Thoracic aorta (tissue), 2 donors: ENCODE measurements at regions not wholly inside any gene's neighbourhood (a gene's known extent, or its start where the extent isn't known, plus 50 kb on each side); places are given as distances from the start of the nearest gene placed in this dataset.

Experiments
- ATAC-seq: fragments of 150-250 bp; one replicate; pipeline ENCODE4 v1.8.0; 2017; ENCODE audit warnings: low read depth; ENCODE audit not compliant: insufficient number of reproducible peaks, low FRiP score
- DNase-seq: peaks from one replicate; pipeline ENCODE4 v3.0.0-alpha.2; 2020; ENCODE audit warnings: low spot score
- H3K27ac ChIP-seq, 2 donors: fragments of 200-600 bp; sonication (generic); 1 replicate in 1 of 2; 2 replicates in 1 of 2; pipeline ENCODE4 v1.5.1; 2016; ENCODE audit warnings: mild to moderate bottlenecking in 2 of 2, moderate library complexity in 2 of 2
- H3K27me3 ChIP-seq: fragments of 200-600 bp; sonication (generic); replicated peaks from 2 replicates; pipeline ENCODE4 v1.6.0; 2016; ENCODE audit warnings: mild to moderate bottlenecking; ENCODE audit not compliant: insufficient read depth
- H3K36me3 ChIP-seq: fragments of 200-600 bp; sonication (generic); one replicate; pipeline ENCODE4 v1.5.1; 2016
- H3K4me1 ChIP-seq, 2 donors: fragments of 200-600 bp; sonication (generic); 1 replicate in 1 of 2; 2 replicates in 1 of 2; pipeline versions ENCODE4 v1.5.1 to v1.6.0; 2016; ENCODE audit warnings: low read depth in 2 of 2, mild to moderate bottlenecking in 1 of 2; ENCODE audit not compliant: control insufficient read depth in 1 of 2
- H3K4me3 ChIP-seq: fragments of 200-600 bp; sonication (generic); 2 replicates; pipeline ENCODE4 v1.5.1; 2016; ENCODE audit warnings: mild to moderate bottlenecking
- H3K9me3 ChIP-seq: fragments of 200-600 bp; sonication (generic); 2 replicates; pipeline ENCODE4 v1.5.1; 2016
- CTCF ChIP-seq: fragments of 200-600 bp; sonication (generic); IDR thresholded peaks from one replicate; pipeline ENCODE4 v1.5.1; 2019; ENCODE audit warnings: antibody characterized with exemption

- no peak for DNase-seq
Measured at GRCh38 chr17:56648321-56648720, 54.8 kb downstream of the NOG start.

GRCh38 chr17:56648806-56649205, 55.3 kb downstream of the NOG start:
- H3K27ac ChIP-seq, result no peak overlapping the region
- ATAC-seq (no peak), DNase-seq (no peak)
- H3K9me3 ChIP-seq, result no peaks in the 10 kb centered on the region
- no peaks in the 10 kb centered on the region for H3K27me3 ChIP-seq
- H3K36me3 ChIP-seq, result no peaks in the 10 kb centered on the region
- H3K4me3 ChIP-seq, result no peak overlapping the region
- no peak for TF ChIP-seq CTCF
- H3K4me1 ChIP-seq, result no peaks in the 10 kb centered on the region

More at GRCh38 chr17:56648321-56648720, 54.8 kb downstream of the NOG start:
- no peaks in the 10 kb centered on the region for H3K36me3 ChIP-seq
- H3K4me1 ChIP-seq, result no peaks in the 10 kb centered on the region
- TF ChIP-seq CTCF, result no peak
- H3K9me3 ChIP-seq, result no peaks in the 10 kb centered on the region
- H3K27me3 ChIP-seq, result no peaks in the 10 kb centered on the region
- no peak for ATAC-seq
- H3K27ac ChIP-seq, result no peak overlapping the region
- H3K4me3 ChIP-seq, result no peak overlapping the region

- Histone ChIP-seq H3K9me3 (peaks cover 4% of the 10 kb centered on the region), H3K4me3 (no peak overlapping the region), H3K27me3 (no peaks in the 10 kb centered on the region), H3K27ac (no peak overlapping the region), H3K36me3 (no peaks in the 10 kb centered on the region), H3K4me1 (no peaks in the 10 kb centered on the region)
- TF ChIP-seq CTCF, result no peak
- ATAC-seq (no peak), DNase-seq (no peak)
Measured at GRCh38 chr17:56652628-56653027, 59.1 kb downstream of the NOG start.

- H3K36me3 ChIP-seq, result no peaks in the 10 kb centered on the region
Measured at GRCh38 chr17:56653877-56654276, 60.4 kb downstream of the NOG start.

GRCh38 chr17:56656701-56657327, 63.3 kb downstream of the NOG start:
- TF ChIP-seq CTCF, result no peak
- Histone ChIP-seq H3K4me3 (no peak overlapping the region), H3K36me3 (no peaks in the 10 kb centered on the region), H3K9me3 (peaks cover 4% of the 10 kb centered on the region), H3K27me3 (no peaks in the 10 kb centered on the region), H3K4me1 (no peaks in the 10 kb centered on the region), H3K27ac (no peak overlapping the region)
- DNase-seq (no peak), ATAC-seq (no peak)

More at GRCh38 chr17:56653877-56654276, 60.4 kb downstream of the NOG start:
- no peak for TF ChIP-seq CTCF
- no peaks in the 10 kb centered on the region for H3K27me3 ChIP-seq
- DNase-seq (no peak), ATAC-seq (no peak)
- H3K4me1 ChIP-seq, result no peaks in the 10 kb centered on the region
- H3K27ac ChIP-seq, result no peak overlapping the region
- no peak overlapping the region for H3K4me3 ChIP-seq
- H3K9me3 ChIP-seq, result peaks cover 4% of the 10 kb centered on the region
